Lower lobe of right lung (tissue), 2 donors: ENCODE measurements at regions not wholly inside any gene's neighbourhood (a gene's known extent, or its start where the extent isn't known, plus 50 kb on each side); places are given as distances from the start of the nearest gene placed in this dataset.

Source experiments
- ATAC-seq, 2 donors: fragments of 200-7000 bp; cut with Tn5 transposase; one replicate each; pipeline ENCODE4 v1.9.1; 2020 to 2022; ENCODE audit warnings: mild to moderate bottlenecking in 2 of 2, moderate library complexity in 2 of 2
- DNase-seq: peaks from one replicate; pipeline ENCODE4 v3.0.0-alpha.2; 2020
- H3K27ac ChIP-seq: fragments of 200-600 bp; one replicate; pipeline ENCODE4 v1.8.0; 2022
- H3K27me3 ChIP-seq: fragments of 200-600 bp; one replicate; pipeline ENCODE4 v1.8.0; 2022; ENCODE audit warnings: low read depth
- H3K36me3 ChIP-seq: fragments of 200-600 bp; one replicate; pipeline ENCODE4 v1.8.0; 2022; ENCODE audit warnings: mild to moderate bottlenecking
- H3K4me1 ChIP-seq: fragments of 200-600 bp; one replicate; pipeline ENCODE4 v1.8.0; 2022
- H3K4me3 ChIP-seq: fragments of 200-600 bp; one replicate; pipeline ENCODE4 v1.8.0; 2022; ENCODE audit warnings: mild to moderate bottlenecking
- H3K9me3 ChIP-seq: fragments of 200-600 bp; one replicate; pipeline ENCODE4 v1.8.0; 2022
- CTCF ChIP-seq: fragments of 200-600 bp; IDR thresholded peaks from one replicate; pipeline ENCODE4 v1.8.0; 2022; ENCODE audit warnings: antibody characterized with exemption, mild to moderate bottlenecking
- intact Hi-C: fragments of 100-400 bp; cut with DNase I; formaldehyde crosslinking; loops from one replicate; pipeline ENCODE4 v1.11.0; 2022
- donor health status: DM: no; HTN: yes; CAD: no; lungs with severe emphysema.

DNA sequence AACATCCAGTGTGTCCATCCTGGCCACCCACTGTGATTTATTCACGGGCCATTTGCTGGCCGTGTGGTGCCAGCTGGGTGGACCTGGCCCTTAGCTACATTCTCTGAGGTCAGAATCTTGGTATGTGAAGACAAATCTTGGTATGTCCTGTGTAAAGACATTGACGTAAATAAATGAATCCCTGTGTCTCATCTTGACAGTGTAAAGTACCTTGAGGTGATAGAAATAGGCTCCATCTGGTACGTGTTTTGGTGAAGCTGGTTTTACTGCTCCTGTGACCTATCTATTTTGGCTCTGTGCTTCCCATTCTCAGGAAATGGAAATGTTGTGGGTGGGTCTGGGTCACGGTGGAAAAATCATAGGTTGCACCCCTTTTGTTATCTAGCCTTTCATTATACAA is 245.4 kb upstream of the ANKH start:
- H3K4me3 ChIP-seq: no peak overlapping the region
- TF ChIP-seq CTCF: no peak
- peak; percentile 21 to 23 for ATAC-seq
- intact Hi-C loops: no loop called here
- DNase-seq: no peak
- H3K9me3 ChIP-seq: no peaks in the 10 kb centered on the region
- no peaks in the 10 kb centered on the region for H3K4me1 ChIP-seq
- H3K36me3 ChIP-seq: no peaks in the 10 kb centered on the region
- H3K27ac ChIP-seq: no peak overlapping the region
- H3K27me3 ChIP-seq: no peaks in the 10 kb centered on the region

DNA sequence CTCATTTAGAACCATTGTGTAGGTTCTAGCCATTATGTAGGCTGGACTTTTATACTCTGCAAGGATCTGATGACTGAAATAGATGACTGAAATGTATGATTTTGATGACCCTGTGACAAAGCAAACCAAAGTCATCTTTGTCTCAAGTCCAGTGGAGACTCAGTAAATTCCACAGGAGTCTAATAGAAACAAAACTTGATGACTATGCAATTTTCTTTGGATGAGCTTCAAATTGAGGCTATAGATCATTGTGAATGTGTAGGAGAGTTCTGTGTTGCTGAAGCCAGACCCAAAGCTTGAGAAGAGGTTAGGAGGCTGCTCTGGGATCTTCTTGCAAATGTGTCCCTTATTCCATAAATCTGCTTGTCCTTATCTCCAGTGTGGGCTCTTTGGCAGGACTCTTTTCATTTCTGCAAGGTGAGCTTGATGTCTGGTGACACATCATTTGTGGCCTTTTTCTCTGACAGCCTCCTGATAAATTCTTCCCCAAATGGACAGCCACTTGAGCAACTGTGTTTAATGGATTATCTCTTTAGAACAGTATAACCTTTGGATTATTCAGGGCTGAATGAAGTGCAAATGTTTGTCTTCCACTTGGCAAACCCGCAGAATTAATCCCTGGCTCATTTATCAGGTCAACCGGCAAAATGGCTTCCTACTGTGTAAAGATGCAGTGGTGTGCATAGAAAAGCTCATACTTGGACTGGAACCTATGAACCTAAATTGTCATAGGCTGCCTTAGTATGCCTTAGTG is 235.1 kb upstream of the ANKH start:
- H3K4me3 ChIP-seq: no peak overlapping the region

GRCh38 chr5:15105799-15106393 is 234.3 kb upstream of the ANKH start:
- DNase-seq: no peak
- intact Hi-C loops: no loop called here
- peak; percentile 66 to 78 for ATAC-seq
- TF ChIP-seq CTCF: peak; percentile 78
- Histone ChIP-seq H3K27ac (no peak overlapping the region), H3K36me3 (no peaks in the 10 kb centered on the region), H3K27me3 (no peaks in the 10 kb centered on the region), H3K4me1 (no peaks in the 10 kb centered on the region), H3K4me3 (no peak overlapping the region), H3K9me3 (peaks cover 7% of the 10 kb centered on the region)

More for the DNA sequence above, 235.1 kb upstream of the ANKH start:
- peaks cover under 1% of the 10 kb centered on the region for H3K9me3 ChIP-seq
- DNase-seq (no peak), ATAC-seq (no peak)
- no peak overlapping the region for H3K27ac ChIP-seq
- TF ChIP-seq CTCF: no peak
- H3K36me3 ChIP-seq: no peaks in the 10 kb centered on the region
- intact Hi-C loops: no loop called here
- no peaks in the 10 kb centered on the region for H3K27me3 ChIP-seq
- no peaks in the 10 kb centered on the region for H3K4me1 ChIP-seq

GRCh38 chr5:15103864-15104263 is 232.3 kb upstream of the ANKH start:
- H3K4me1 ChIP-seq: no peaks in the 10 kb centered on the region
- ATAC-seq: no peak
- H3K27ac ChIP-seq: no peak overlapping the region
- no peaks in the 10 kb centered on the region for H3K27me3 ChIP-seq
- DNase-seq: no peak
- H3K36me3 ChIP-seq: no peaks in the 10 kb centered on the region
- H3K9me3 ChIP-seq: peaks cover 7% of the 10 kb centered on the region
- intact Hi-C loops: no loop called here
- H3K4me3 ChIP-seq: no peak overlapping the region
- no peak for TF ChIP-seq CTCF

- Histone ChIP-seq H3K27ac (no peak overlapping the region), H3K4me3 (no peak overlapping the region), H3K27me3 (no peaks in the 10 kb centered on the region), H3K36me3 (no peaks in the 10 kb centered on the region), H3K4me1 (no peaks in the 10 kb centered on the region), H3K9me3 (peaks cover 7% of the 10 kb centered on the region)
- no peak for TF ChIP-seq CTCF
- intact Hi-C loops: no loop called here
- DNase-seq (no peak), ATAC-seq (no peak)
Observed at GRCh38 chr5:15103130-15103529, 231.6 kb upstream of the ANKH start.
